Activated naive CD4-positive, alpha-beta T cell treated with anti-CD3 and anti-CD28 coated beads, Interleukin-2, amount 50 U/mL, for 16 hours (primary cell): ENCODE measurements at regions not wholly inside any gene's neighbourhood (a gene's known extent, or its start where the extent isn't known, plus 50 kb on each side); places are given as distances from the start of the nearest gene placed in this dataset.
"Not testable (repeated sequence)": the region's sequence is repeated elsewhere in the genome, so short reads cannot be mapped to it uniquely, and the experiment has no call there.

Experiments used
- DNase-seq: peaks from one replicate; pipeline ENCODE4 v3.0.0-alpha.2; 2020

GRCh38 chr15:37427393-37427792 lies 327.0 kb upstream of the MEIS2 start:
- DNase-seq: not testable (repeated sequence)

DNA sequence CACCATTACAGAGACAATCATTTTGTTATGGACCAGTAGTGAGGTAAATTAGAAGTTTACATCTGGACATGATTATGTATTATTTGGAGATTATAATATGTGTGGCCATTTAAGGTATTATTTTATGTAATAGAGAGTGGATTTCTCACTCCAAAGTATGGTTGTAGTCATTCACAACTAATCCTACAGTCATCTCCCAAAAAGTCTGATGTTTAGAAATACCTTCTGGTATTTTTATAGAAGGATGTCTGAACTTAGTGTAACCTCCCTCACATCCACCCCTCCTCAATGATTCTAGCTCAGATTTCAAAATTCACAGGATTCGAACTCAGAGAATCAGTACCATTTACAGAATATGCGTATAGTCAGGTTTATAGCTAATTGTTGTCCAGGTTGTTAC lies 346.6 kb upstream of the MEIS2 start:
- no peak for DNase-seq

DNA sequence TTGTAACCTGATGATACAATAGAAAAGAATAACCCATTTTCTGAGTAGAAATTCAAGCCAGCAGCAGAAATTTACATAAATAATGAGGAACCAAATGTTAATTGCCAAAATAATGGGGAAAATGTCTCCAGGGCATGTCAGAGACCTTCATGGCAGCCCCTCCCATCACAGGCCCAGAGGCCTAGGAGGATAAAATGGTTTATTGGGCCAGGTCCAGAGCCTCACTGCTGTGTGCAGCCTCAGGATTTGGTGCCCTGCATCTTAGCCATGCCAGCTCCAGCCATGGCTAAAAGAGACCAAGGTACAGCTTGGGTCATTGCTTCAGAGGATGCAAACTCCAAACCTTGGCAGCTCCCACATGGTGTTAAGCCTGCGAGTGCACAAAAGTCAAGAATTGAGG lies 352.1 kb upstream of the MEIS2 start:
- no peak for DNase-seq

GRCh38 chr15:37480482-37480881 lies 380.1 kb upstream of the MEIS2 start:
- DNase-seq: no peak

DNA sequence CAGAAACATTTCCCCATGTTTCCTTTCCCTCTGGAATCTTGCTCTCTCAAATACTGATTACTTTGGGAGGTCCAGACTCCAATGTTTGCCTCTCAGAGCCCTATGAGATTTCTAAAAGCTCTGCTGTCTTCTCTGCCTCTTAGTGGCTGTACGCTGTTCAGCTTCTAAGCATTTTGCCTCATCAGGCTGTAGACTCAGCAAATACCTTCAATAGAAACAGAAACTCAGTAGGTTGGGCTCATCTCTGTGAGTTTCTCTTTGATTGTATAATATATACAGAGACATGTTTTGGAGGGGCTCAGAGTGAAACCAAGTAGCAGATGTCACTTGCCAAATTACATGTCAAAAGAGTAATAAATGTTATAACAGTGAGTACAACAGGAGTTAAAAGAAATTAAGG lies 380.8 kb upstream of the MEIS2 start:
- no peak for DNase-seq

GRCh38 chr15:37483779-37484178 lies 383.4 kb upstream of the MEIS2 start:
- no peak for DNase-seq

GRCh38 chr15:37485056-37485455 lies 384.7 kb upstream of the MEIS2 start:
- no peak for DNase-seq

DNA sequence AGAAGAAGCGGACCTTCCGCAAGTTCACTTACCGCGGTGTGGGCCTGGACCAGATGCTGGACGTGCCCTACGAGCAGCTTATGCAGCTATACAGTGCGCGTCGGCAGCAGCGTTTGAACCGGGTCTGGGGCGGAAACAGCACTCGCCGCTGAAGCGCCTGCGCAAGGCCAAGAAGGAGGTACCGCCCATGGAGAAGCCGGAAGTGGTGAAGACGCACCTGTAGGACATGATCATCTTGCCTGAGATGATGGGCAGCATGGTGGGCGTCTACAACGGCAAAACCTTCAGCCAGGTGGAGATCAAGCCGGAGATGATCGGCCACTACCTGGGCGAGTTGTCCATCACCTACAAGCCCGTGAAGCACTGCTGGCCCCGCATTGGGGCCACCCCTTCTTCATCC lies 390.4 kb upstream of the MEIS2 start:
- DNase-seq: no peak

GRCh38 chr15:37516621-37517020 lies 416.3 kb upstream of the MEIS2 start:
- no peak for DNase-seq

DNA sequence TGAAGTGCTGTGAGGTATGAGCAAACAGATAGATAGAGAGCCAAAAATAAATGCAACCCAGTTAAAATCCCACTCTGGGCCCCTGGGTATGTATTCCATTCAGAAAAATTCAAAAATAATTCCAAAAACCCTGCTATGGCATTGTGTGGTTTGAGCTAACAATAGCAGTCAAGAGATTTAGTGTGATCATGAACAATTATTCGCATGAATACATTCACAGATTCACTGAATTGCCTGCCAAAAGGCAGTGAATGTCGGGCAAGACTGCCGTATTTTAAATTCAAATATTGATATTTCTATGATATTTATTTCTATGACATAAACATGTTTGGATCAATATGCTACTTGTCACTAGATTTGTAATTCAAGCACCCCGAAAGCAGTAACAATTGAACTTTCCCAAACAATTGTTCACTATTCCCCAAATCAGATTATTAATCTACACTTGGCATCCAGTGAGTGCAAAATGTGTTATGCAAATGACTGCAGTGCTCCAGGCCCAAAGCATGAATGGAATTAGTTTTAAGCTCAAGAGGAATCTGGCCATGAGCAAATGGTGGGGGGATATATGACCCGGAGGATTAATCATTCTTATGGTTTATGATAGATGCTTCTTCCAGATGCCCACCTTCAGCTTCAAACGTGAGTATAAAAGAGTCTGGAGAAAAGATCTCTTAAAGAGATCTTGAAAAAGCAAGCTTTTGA lies 417.0 kb upstream of the MEIS2 start:
- DNase-seq: no peak

DNA sequence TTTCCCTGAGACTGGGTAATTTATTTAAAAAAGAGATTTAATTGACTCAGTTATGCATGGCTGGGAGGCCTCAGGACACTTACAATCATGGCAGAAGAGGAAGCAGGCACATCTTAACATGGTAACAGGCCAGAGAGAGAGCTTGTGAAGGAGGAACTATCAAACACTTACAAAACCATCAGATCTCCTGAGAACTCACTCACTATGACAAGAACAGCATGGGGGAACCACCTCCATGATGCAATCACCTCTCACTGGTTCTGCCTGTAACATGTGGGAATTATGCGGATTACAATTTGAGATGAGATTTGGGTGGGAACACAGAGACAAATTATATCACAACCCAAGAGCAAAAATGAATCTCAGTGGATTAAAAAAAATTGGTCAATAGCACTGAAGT lies 416.0 kb upstream of the TMCO5A start:
- DNase-seq: no peak

DNA sequence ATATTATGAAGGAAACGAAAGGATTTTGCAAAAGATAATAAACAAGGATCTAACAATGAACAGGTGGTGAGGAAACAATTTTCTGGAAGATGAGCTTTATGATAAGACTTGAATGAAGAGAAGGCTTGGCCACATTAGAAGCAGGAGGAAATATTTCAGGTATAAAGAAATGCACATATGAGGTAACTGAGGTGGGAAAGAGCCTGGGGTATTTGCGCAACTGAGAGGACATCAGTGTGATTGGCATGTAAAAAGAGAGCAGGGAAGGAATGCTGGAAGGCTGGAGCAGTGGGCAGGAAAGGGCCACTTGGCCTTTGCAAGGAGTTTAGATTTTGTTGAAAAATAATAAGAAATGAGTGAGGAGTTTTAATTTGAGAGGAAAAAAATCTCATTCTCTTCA lies 414.4 kb upstream of the TMCO5A start:
- DNase-seq: no peak

- DNase-seq: no peak
These were observed 413.6 kb upstream of the TMCO5A start for GRCh38 chr15:37520882-37521281.

DNA sequence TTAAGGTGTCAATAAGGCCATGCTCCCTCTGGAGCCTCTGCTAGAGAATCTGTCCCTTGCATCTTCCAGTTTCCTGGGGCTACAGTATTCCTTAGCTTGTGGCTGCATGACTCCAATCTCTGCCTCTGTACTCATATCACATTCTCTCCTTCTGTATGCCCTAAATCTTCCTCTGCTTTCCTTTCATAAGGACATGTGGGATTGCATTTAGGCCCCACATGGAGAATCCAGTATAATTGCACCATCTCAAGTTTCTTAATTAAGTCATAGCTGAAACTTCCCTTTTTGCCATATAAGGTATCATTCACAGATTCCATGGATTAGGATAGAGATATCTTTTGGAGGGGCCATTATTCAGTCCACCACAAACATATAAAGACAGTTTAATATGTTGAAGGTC lies 409.8 kb upstream of the TMCO5A start:
- no peak for DNase-seq

- DNase-seq: no peak
These were observed 406.0 kb upstream of the TMCO5A start for GRCh38 chr15:37528432-37528831.

- DNase-seq: no peak
These were observed 397.4 kb upstream of the TMCO5A start for GRCh38 chr15:37536967-37537605.

- no peak for DNase-seq
These were observed 396.6 kb upstream of the TMCO5A start for GRCh38 chr15:37537802-37538201.

- DNase-seq: no peak
These were observed 386.3 kb upstream of the TMCO5A start for GRCh38 chr15:37548116-37548515.

GRCh38 chr15:37550360-37551024 lies 383.9 kb upstream of the TMCO5A start:
- no peak for DNase-seq

DNA sequence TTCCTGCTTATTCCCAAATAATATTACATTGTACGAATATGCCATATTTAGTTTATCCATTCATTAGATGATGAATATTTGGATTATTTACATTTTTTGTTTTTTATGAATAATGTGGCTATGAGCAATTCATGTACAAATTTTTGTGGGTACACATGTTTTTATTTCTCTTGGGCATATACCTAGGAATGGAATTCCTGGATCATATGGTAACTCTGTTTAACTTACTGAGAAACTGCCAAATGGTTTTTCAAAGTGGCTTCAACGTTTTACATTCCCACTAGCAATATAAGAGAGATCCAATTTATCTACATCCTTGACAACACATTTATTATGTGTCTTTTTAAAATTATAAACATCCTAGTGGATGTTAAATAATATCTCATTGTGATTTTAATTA lies 362.0 kb upstream of the TMCO5A start:
- DNase-seq: no peak

DNA sequence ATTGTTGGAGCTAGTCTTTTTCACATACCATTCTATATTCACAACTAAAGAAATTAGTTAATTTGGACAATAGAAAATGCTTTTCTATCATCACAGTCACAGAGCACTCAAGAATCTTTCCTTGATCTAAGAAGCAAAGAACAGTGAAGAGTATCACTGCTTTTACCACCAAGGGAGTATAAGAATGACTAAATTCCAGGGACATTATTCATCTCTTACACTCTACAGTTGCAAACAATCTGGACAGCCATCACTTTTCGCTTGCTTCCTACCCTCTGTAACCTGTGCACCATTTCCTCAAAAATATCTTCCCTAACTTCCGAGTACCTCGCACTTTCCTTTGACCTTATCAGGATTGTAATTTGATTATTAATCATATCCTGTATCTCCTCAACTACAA lies 359.5 kb upstream of the TMCO5A start:
- DNase-seq: no peak

DNA sequence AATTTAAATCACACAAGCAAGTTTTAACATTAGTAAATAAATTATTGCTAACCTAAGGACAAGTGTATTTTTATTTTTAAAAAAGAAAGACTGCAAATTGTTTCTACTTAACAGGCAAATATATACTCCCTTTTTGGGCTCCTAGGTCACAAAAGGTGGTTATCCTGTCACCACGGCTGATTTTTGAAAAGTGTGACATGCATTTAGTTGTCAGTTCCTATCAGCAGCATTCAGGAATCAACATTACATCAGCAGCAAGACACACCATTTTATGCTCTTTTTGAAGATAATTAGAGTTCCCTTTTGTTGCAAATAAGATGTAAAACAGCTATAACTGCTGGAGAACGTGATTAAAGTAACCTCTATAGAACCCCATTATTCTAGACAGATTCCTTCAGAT lies 357.5 kb upstream of the TMCO5A start:
- no peak for DNase-seq

DNA sequence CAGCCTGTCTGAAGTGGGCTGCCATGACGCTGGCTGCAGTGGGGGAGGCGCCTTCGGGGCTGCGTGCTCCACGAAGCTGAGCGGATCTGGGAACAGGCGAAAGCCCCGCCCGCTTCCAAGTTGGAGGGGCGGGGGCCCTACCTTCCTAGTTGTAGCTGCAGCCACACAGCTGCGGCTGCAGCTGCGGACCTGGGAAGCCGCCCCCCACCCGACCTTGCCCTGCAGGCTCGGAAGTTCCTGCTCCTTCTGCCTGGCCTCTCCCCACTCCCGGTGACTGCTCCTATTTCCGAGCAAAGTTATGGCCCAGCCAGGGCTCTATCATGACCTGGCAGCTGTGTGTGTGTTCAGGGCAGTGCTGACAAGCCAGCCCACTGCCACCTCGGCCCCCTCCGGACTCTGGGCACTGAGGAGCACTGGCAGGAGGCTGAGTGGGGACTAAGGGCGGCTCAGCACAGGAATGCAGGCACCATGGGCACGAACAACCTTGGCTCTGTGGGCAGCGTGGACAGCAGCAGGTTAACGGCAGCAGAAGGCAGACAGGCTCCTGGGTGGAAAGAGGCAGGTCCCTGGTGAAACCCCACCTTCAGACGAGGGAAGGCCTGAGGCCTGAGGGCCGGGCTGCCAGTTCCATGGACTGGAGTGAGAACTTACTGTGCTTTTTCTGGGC lies 352.4 kb upstream of the TMCO5A start:
- no peak for DNase-seq

DNA sequence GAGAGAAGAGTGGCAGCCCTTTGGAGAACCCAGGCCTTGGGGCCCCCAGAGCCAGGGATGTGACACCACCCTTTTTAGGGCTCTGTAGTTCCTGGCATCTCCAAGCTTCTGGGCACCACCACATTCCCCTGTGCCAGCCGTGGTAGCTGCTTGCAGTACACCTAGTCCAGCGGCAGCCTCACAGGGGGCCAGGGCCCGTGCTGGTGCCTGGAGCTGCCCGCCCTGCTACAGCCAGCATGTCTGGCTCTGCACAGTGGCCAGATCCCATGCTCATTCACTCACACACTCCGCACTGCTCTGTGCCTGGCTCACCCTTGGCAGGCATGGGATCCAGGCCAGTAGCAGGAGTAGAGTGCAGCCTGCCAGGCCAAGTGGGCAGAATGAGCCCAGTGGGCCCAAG lies 351.6 kb upstream of the TMCO5A start:
- DNase-seq: no peak
